GM12891 (cell line): ENCODE measurements at regions not wholly inside any gene's neighbourhood (a gene's known extent, or its start where the extent isn't known, plus 50 kb on each side); places are given as distances from the start of the nearest gene placed in this dataset.

ENCODE experiments used
- DNase-seq: peaks from one replicate; pipeline ENCODE4 v3.0.0; 2011; ENCODE audit warnings: low spot score; ENCODE audit not compliant: insufficient read length
- FAIRE-seq: peaks from 2 replicates; lab custom pipeline; 2011; peaks lifted over from hg19 to GRCh38; lab: Jason Lieb, UNC
- PAX5 ChIP-seq: IDR thresholded peaks from 2 replicates; pipeline ENCODE4 v1.6.1; 2011; ENCODE audit warnings: low read length, moderate library complexity, mild to moderate bottlenecking; ENCODE audit not compliant: insufficient read depth, severe bottlenecking
- POLR2A ChIP-seq: IDR thresholded peaks from 2 replicates; pipeline ENCODE4 v1.6.1; 2011; ENCODE audit warnings: low read depth, low read length, control low read depth
- POLR2AphosphoS5 ChIP-seq: IDR thresholded peaks from 2 replicates; pipeline ENCODE4 v1.6.1; 2011; ENCODE audit warnings: low read depth, low read length, control low read depth
- POU2F2 ChIP-seq: IDR thresholded peaks from 2 replicates; pipeline ENCODE4 v1.6.1; 2011; ENCODE audit warnings: low read depth, mild to moderate bottlenecking, control low read depth, low read length, moderate library complexity
- SPI1 ChIP-seq: IDR thresholded peaks from 2 replicates; pipeline ENCODE4 v1.6.1; 2011; ENCODE audit warnings: low read depth, low read length, control low read depth
- TAF1 ChIP-seq: IDR thresholded peaks from 2 replicates; pipeline ENCODE4 v1.6.1; 2011; ENCODE audit warnings: low read depth, low read length, control low read depth

- FAIRE-seq = no peak
- TF ChIP-seq POLR2AphosphoS5 (no peak), POU2F2 (no peak), PAX5 (no peak), SPI1 (no peak), TAF1 (no peak), POLR2A (no peak)
- no peak for DNase-seq
These were observed 205.5 kb downstream of the PHETA1 start for GRCh38 chr12:111163422-111163821.

- TF ChIP-seq TAF1 = no peak
- TF ChIP-seq POU2F2 = no peak
- FAIRE-seq (no peak), DNase-seq (no peak)
These were observed 207.0 kb downstream of the PHETA1 start for GRCh38 chr12:111161898-111162297.

- FAIRE-seq = no peak
- TF ChIP-seq SPI1 = no peak
- no peak for TF ChIP-seq TAF1
- TF ChIP-seq POLR2A = no peak
- no peak for TF ChIP-seq POU2F2
- TF ChIP-seq POLR2AphosphoS5 = no peak
- no peak for TF ChIP-seq PAX5
- DNase-seq = no peak
These were observed 208.3 kb downstream of the PHETA1 start for GRCh38 chr12:111160350-111161241.

GRCh38 chr12:111158992-111159391 is 209.9 kb downstream of the PHETA1 start:
- DNase-seq (no peak), FAIRE-seq (no peak)
- TF ChIP-seq SPI1 (no peak), POU2F2 (no peak), POLR2AphosphoS5 (no peak), TAF1 (no peak), PAX5 (no peak), POLR2A (no peak)

- TF ChIP-seq PAX5 (no peak), SPI1 (no peak), POU2F2 (no peak), TAF1 (no peak), POLR2AphosphoS5 (no peak), POLR2A (no peak)
- DNase-seq (no peak), FAIRE-seq (no peak)
These were observed 211.4 kb downstream of the PHETA1 start for GRCh38 chr12:111157486-111157885.

GRCh38 chr12:111156304-111156703 is 212.6 kb downstream of the PHETA1 start:
- FAIRE-seq (no peak), DNase-seq (no peak)
- TF ChIP-seq SPI1 (no peak), POLR2AphosphoS5 (no peak), POLR2A (no peak), PAX5 (no peak), TAF1 (no peak), POU2F2 (no peak)

GRCh38 chr12:111155521-111155920 is 213.4 kb downstream of the PHETA1 start:
- FAIRE-seq = no peak
- DNase-seq = no peak
- TF ChIP-seq POU2F2 (no peak), POLR2AphosphoS5 (no peak), SPI1 (no peak), PAX5 (no peak), TAF1 (no peak), POLR2A (no peak)

- no peak for TF ChIP-seq POU2F2
- TF ChIP-seq PAX5 = no peak
- TF ChIP-seq SPI1 = no peak
- DNase-seq (no peak), FAIRE-seq (no peak)
These were observed 213.9 kb downstream of the PHETA1 start for GRCh38 chr12:111155020-111155419.

GRCh38 chr12:111154147-111154834 is 214.6 kb downstream of the PHETA1 start:
- TF ChIP-seq PAX5 (no peak), TAF1 (no peak), SPI1 (no peak), POLR2AphosphoS5 (no peak), POU2F2 (no peak), POLR2A (no peak)
- no peak for DNase-seq
- FAIRE-seq = no peak

- TF ChIP-seq POLR2AphosphoS5 (no peak), POU2F2 (no peak), TAF1 (no peak), SPI1 (no peak), POLR2A (no peak), PAX5 (no peak)
- DNase-seq (no peak), FAIRE-seq (no peak)
These were observed 216.3 kb downstream of the PHETA1 start for GRCh38 chr12:111152561-111152960.
